ENCODE measurements at regions not wholly inside any gene's neighbourhood (a gene's known extent, or its start where the extent isn't known, plus 50 kb on each side); places are given as distances from the start of the nearest gene placed in this dataset.

DNA sequence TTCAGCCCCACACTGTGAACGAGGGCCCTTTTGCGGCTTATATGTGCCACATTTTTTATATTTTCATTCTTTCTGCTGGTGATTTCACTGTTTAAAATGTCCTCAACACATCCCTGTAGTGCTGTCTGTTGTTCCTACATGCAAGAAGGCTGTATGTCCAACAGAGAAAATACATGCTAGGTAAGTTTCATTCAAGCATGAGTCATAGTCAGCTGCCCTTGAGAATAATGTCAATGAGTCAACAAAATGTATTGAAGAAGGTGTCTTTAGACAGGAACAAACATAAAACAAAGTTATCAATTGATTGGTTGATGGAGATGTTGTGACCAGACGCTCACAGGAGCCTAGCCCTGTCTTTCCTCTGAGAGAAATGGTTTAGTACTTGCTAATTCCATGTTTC is 553.4 kb downstream of the PLPP3 start:
- Mint-ChIP-seq H3K27me3 (ENCODE audit: unreplicated experiment) (peaks cover 2% of the 10 kb centered on the region), H3K9me3 (ENCODE audit: unreplicated experiment) (no peaks in the 10 kb centered on the region), H3K36me3 (ENCODE audit: low read depth, unreplicated experiment) (no peaks in the 10 kb centered on the region), H3K4me1 (ENCODE audit: unreplicated experiment) (no peaks in the 10 kb centered on the region), H3K4me3 (ENCODE audit: unreplicated experiment) (no peak overlapping the region), H3K27ac (ENCODE audit: unreplicated experiment) (no peak overlapping the region)
- TF ChIP-seq, protein P1, sequence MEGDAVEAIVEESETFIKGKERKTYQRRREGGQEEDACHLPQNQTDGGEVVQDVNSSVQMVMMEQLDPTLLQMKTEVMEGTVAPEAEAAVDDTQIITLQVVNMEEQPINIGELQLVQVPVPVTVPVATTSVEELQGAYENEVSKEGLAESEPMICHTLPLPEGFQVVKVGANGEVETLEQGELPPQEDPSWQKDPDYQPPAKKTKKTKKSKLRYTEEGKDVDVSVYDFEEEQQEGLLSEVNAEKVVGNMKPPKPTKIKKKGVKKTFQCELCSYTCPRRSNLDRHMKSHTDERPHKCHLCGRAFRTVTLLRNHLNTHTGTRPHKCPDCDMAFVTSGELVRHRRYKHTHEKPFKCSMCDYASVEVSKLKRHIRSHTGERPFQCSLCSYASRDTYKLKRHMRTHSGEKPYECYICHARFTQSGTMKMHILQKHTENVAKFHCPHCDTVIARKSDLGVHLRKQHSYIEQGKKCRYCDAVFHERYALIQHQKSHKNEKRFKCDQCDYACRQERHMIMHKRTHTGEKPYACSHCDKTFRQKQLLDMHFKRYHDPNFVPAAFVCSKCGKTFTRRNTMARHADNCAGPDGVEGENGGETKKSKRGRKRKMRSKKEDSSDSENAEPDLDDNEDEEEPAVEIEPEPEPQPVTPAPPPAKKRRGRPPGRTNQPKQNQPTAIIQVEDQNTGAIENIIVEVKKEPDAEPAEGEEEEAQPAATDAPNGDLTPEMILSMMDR (IDR thresholded peaks at IDR 0.05; ENCODE audit: unreplicated experiment), result no peak
- no peak for DNase-seq (ENCODE audit: low spot score)

DNA sequence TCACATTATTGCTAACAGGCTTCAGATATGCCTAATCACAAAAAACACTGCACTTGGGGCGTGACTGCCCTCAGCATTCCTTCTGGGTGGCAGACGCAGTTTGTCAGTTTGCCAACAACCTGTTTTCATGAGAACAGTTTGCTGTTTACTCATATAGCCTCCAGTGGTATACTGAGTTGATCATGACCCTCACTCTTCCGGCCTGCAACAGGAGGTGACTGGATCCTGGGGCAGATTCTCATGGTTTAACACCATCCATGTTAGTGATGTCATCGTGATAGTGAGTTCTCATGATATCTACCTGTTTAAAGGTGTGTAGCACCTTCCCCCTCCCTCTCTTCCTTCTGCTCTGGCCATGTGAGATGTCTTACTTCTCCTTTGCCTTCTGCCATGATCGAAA is 555.2 kb downstream of the PLPP3 start:
- TF ChIP-seq, protein P1 (IDR thresholded peaks at IDR 0.05; ENCODE audit: unreplicated experiment), result no peak

DNA sequence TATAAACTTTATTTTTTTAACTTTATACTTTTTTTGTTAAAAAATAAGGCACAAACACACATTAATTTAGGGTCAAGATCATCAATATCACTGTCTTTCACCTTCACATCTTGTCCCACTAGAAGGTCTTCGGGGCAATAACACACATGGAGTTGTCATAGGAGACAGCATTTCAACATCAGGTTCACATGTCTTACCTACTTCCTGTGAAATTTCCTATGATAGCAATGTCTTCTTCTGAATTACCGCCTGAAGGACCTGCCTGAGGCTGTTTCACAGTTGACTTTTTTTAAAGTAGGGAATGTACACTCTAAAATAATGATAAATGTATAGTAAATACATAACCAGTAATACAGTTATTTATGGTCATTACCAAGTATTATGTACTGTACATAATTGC is 559.4 kb downstream of the PLPP3 start:
- H3K4me3 Mint-ChIP-seq (ENCODE audit: unreplicated experiment), result no peak overlapping the region
- H3K36me3 Mint-ChIP-seq (ENCODE audit: low read depth, unreplicated experiment), result no peaks in the 10 kb centered on the region

More for the DNA sequence above, 555.2 kb downstream of the PLPP3 start:
- DNase-seq (ENCODE audit: low spot score), result no peak
- Mint-ChIP-seq H3K27ac (ENCODE audit: unreplicated experiment) (no peak overlapping the region), H3K4me1 (ENCODE audit: unreplicated experiment) (no peaks in the 10 kb centered on the region), H3K4me3 (ENCODE audit: unreplicated experiment) (no peak overlapping the region), H3K36me3 (ENCODE audit: low read depth, unreplicated experiment) (no peaks in the 10 kb centered on the region), H3K9me3 (ENCODE audit: unreplicated experiment) (no peaks in the 10 kb centered on the region), H3K27me3 (ENCODE audit: unreplicated experiment) (no peaks in the 10 kb centered on the region)

DNA sequence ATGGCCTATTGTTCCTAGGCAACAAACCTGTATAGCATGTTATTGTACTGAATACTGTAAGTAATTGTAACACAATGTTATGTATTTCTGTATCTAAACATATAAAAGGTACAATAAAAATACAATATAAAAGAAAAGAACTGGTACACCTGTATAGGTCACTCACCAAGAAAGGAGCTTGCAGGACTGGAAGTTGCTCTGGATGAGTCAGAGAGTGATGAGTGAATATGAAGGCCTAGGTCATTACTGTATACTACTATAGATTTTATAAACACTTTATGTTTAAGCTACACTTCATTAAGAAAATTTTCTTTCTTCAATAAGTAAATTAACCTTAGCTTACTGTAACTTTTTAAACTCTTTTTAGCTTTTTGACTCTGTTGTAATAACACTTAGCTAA is 559.9 kb downstream of the PLPP3 start:
- Mint-ChIP-seq H3K4me3 (ENCODE audit: unreplicated experiment) (no peak overlapping the region), H3K27ac (ENCODE audit: unreplicated experiment) (no peak overlapping the region), H3K36me3 (ENCODE audit: low read depth, unreplicated experiment) (no peaks in the 10 kb centered on the region), H3K4me1 (ENCODE audit: unreplicated experiment) (no peaks in the 10 kb centered on the region), H3K9me3 (ENCODE audit: unreplicated experiment) (no peaks in the 10 kb centered on the region), H3K27me3 (ENCODE audit: unreplicated experiment) (no peaks in the 10 kb centered on the region)
- no peak for DNase-seq (ENCODE audit: low spot score)
- TF ChIP-seq, protein P1 (IDR thresholded peaks at IDR 0.05; ENCODE audit: unreplicated experiment), result no peak

More for the DNA sequence above, 559.4 kb downstream of the PLPP3 start:
- Mint-ChIP-seq H3K27me3 (ENCODE audit: unreplicated experiment) (no peaks in the 10 kb centered on the region), H3K27ac (ENCODE audit: unreplicated experiment) (no peak overlapping the region), H3K4me1 (ENCODE audit: unreplicated experiment) (no peaks in the 10 kb centered on the region), H3K9me3 (ENCODE audit: unreplicated experiment) (no peaks in the 10 kb centered on the region)
- TF ChIP-seq, protein P1 (IDR thresholded peaks at IDR 0.05; ENCODE audit: unreplicated experiment), result no peak
- no peak for DNase-seq (ENCODE audit: low spot score)

DNA sequence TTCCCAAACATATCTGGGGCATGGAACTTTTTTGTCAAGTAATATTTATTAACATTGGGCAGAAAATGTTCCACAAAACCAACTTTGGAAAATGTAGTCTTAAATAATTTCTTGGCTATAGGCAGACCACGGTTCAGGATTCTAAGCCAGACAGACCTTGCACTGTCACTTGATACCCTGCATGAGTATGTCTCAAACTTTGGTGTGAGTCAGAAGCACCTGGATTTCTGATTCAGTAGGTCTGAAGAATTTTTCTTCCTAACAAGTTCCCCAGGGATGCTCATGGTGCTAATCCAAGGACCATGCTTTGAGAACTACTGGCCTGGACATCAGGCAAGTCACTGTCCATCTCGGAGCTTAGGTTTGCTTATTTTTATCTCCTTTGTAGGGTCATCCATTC is 562.0 kb downstream of the PLPP3 start:
- TF ChIP-seq, protein P1 (IDR thresholded peaks at IDR 0.05; ENCODE audit: unreplicated experiment), result no peak
- H3K27me3 Mint-ChIP-seq (ENCODE audit: unreplicated experiment), result no peaks in the 10 kb centered on the region
- H3K27ac Mint-ChIP-seq (ENCODE audit: unreplicated experiment), result no peak overlapping the region
- no peaks in the 10 kb centered on the region for H3K4me1 Mint-ChIP-seq (ENCODE audit: unreplicated experiment)
- H3K4me3 Mint-ChIP-seq (ENCODE audit: unreplicated experiment), result no peak overlapping the region
- no peaks in the 10 kb centered on the region for H3K36me3 Mint-ChIP-seq (ENCODE audit: low read depth, unreplicated experiment)
- no peaks in the 10 kb centered on the region for H3K9me3 Mint-ChIP-seq (ENCODE audit: unreplicated experiment)
- DNase-seq (ENCODE audit: low spot score), result no peak

All from endothelial cell (in vitro differentiated cells).